DMS53 treated with DMSO at 0.1 percent for 48 hours (cell line): ENCODE measurements at regions not wholly inside any gene's neighbourhood (a gene's known extent, or its start where the extent isn't known, plus 50 kb on each side); places are given as distances from the start of the nearest gene placed in this dataset.

Experiments used
- DNase-seq: peaks from one replicate; lab custom pipeline; 2025; ENCODE audit not compliant: unreplicated experiment; lab: John Stamatoyannopoulos, UW

DNA sequence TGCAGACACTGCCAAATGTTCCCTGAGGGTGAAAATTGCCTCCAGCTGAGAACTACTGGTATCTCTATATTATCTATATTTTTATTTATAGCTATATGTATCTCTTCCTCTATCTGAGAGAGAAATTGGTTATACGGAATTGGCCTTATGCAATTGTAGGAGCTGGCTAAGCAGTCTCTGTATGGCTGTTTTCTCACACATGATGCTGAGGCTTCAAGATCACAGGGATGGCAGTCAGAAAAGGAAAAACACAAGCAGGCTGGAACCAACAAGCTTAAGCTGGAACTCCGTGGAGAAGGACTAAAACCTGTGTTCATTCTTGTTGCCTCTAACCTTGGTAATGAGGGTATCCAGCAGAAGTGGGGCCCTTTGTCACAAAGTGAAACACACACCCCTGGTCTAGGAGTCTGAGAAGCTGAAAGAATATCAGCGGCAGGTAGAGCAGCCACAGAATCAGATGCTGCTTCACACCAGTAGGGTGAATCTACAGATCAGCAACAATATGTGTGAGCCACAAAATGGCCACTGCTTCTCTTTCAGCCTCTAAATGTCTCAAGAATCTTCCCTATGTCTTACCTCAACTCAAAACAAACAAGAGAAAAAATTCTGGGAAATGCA, 166.5 kb upstream of the PPP1R2C start:
- DNase-seq, result no peak

DNA sequence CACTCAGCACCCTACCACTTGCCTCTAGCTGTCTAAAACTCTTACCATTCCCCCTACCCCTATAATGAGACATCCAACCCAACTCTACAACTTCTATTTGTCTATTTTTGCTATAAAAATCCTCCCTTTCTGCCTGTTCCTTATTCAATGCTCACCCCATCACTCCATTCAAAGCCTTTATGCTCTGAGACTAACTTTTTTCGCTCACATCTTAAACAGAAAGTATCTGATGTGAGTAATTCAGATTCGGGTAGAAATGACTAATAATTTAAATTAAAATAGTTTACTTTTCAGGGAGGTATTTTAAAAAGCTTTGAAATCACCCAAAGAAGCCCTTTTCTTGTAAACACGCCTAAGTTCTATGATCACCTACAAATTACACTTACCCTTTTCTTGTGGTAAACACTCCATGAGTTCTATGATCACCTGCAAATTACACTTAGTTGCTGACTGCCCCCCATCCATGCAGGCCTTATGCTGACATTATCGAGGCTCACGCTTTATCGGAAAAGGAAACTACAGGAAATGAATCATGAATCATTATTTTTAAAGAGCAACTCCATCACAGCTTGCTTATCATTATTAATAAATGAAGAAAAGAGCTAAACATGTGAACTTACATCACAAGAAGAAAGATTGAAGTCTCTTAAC, 168.7 kb upstream of the PPP1R2C start:
- no peak for DNase-seq

DNA sequence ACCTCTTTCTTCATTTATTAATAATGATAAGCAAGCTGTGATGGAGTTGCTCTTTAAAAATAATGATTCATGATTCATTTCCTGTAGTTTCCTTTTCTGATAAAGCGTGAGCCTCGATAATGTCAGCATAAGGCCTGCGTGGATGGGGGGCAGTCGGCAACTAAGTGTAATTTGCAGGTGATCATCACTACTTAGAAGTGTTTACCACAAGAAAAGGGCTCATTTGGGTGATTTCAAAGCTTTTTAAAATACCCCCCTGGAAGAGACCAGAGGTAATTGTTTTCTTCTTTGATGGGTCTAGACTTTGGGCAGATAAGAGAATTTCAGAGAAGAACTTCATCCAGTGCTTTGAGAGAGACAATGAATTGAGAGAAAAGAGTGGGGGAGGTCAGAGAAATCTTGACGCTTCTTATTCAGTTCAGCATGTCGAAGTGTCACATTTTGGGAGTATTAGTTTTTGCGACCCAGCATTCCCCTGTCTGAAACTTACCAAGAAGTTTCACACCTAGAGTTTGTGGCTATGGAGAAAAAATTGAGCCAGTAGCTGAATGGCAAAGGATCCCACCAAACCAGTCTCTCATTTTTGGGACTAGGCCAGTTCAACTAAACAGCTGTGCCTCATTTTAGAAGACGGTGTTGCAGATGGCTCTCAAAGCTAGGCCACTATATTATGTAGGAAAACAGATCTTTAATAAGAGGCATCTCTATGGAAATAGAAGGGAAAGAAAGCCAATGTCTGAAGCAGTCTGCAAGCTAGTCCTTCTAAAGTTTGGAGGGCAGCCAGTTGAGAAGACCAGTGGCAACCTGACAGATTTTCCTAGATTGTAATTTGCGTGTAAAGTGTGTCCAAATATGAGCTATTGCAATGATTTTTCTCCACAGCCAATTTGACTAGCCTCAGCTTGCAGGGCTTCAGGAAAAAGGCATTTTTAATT, 171.0 kb upstream of the PPP1R2C start:
- no peak for DNase-seq

DNA sequence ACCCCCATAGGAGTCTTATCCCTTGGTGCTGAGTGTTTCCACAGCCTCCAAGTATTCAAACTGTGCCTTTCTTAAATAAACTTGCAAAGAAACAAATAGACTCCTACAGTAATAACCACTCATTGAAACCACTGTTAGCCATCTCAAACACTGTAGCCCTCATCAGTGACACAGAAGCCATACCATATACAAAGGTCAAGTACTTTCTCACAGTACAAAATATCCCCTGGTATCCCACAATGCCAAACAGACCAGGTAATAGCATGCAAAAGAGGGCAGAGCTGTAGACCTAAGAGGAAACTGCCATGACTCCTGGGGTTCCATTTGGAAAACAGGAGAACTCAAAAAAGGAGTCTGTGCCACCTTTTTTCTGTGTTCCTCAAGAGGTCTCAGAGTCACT, 173.8 kb upstream of the PPP1R2C start:
- DNase-seq, result no peak

DNA sequence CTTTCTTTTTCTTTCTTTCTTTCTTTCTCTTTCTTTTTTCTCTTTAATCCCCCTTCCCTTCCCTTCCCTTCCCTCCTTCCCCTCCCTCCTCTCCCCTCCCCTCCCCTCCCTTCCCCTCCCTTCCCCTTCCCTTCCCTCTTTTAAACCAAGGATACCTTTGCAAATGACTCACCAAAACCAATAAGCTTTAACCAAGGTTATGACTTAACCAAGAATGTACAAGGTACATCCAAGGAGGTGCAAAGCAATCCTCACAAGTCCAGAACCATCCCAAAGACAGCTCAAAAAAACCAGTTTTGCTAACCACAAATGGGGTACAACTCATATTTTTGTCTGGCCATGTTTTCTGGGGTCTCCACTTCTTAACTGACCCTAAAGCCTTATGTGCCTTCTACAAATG, 174.7 kb upstream of the PPP1R2C start:
- no peak for DNase-seq

DNA sequence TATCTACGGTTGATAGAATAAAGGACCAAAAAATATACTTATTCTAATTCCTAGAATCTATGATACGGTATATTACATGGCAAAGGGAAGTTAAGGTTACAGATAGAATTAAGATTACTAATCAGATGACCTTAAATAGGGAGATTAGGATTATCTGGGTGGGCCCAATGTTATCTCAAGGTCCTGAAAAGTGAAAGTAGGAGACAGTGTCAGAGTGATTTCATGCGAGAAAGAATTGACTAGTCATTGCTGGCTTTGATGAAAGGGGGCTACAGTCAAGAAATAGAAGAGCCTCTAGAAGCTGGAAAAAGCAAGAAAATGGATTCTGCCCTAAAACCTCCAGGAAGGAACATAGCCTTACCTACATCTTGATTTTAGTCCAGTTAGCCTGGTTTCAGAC, 176.9 kb upstream of the PPP1R2C start:
- no peak for DNase-seq

DNA sequence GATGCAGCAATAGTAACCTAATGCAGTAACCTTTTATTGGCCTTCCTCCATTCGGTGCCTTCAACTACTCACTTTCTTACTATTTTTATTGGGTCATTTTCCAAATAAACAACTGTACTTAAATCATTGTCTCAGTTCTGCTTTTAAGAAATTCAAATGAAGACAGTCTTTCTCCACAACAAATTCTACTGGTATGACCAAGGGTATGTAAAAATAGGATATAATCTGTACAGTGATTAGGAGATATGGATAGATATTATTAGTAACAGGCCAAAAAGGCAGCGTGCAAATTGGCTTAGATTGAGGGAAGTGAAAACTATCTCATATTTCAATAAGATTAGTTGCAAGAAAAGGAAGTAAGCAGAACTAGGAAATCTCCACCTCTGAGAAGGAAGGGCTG, 177.4 kb upstream of the PPP1R2C start:
- no peak for DNase-seq

DNA sequence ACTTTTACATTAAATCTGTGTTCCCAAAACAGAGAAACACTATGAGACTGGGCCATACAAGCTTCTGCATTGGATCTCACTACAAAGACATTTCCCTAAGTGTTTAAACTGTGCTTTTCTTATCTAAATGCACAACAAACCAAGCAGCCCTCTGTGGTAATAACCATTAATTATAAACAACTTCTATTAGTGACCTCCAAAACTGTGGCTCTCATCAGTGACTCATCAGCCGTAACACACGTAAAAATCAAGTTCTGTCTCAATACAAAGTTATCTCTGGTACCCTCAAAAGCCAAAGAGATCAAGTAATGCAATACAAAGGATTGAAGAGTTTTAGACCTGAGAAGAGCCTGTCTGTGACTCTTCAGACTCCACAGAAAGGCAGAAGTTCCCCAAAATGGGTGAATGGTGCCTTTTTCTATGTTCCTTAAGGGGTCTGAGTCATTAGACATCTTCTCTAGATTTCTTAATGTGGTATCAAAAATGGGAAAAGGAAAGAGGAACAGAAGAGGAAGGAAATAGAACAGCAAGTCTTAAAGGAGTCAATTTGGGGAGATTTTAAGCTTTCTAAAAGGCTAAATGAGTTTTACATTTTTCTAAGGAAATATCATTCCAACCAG, 189.8 kb upstream of the PPP1R2C start:
- no peak for DNase-seq

DNA sequence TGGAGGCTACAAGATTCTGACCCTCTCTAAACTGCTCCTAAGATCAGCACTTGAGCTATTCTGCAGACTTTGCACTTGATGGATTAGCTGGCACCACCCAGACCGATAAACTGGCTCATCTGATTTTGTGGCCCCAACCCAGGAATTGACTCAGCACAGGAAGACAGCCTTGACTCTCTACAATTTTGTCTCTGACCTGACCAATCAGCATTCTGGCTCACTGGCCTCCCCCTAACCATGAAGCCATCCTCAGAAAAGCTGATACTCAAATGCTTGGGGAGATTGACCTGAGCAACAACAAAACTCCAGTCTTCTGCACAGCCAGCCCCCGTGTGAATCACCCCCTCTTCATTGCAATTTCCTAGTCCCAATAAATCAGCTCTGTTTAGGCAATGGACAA, 195.4 kb upstream of the PPP1R2C start:
- no peak for DNase-seq

DNA sequence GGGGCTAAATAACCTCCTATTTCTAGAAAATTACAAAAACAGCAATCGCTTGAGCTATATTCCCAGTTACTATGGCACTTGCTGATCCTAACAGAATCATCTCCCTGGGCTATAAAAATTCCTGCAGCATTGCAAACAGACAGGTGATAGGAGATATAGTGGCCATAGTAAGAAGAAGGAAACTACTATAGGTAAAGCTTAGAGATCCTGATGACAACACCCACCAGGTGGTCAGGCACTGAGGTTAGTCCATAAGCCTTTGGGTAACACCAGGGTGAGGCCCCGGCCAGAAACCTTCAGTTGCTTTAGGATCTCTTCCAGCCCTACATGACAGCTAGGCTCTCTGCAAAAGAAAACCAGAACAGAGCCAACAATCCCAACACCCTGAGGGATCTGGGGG, 197.9 kb upstream of the PPP1R2C start:
- no peak for DNase-seq

DNA sequence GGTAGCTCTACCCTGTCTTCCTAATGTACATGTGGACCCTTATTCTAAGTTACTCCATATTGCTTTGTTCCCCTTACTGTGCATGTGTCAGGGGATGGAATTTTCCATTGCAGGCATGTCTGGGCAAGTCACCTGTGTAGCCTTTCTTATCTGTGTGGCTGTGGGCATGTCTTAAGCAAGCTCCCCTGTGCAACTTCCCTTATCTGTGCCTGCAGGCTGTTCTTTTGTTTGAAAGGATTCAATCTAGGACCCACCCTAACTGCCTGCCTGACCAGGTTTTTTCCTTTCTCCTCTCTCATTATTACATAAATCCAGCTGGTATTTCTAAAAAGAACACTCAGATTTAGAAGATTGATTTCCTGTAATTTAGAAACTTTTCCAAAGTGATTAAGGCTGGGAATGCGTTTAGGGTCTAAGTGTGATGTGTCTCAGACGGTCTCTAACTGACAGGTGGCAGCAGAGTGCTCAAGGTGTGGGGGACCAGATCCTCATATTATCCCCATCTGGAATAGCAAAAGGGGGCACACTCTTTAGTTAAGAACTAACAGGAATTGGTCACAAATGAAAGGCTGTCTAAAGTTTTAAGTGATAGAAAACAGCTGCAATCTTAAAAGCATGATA, 198.9 kb upstream of the PPP1R2C start:
- no peak for DNase-seq

DNA sequence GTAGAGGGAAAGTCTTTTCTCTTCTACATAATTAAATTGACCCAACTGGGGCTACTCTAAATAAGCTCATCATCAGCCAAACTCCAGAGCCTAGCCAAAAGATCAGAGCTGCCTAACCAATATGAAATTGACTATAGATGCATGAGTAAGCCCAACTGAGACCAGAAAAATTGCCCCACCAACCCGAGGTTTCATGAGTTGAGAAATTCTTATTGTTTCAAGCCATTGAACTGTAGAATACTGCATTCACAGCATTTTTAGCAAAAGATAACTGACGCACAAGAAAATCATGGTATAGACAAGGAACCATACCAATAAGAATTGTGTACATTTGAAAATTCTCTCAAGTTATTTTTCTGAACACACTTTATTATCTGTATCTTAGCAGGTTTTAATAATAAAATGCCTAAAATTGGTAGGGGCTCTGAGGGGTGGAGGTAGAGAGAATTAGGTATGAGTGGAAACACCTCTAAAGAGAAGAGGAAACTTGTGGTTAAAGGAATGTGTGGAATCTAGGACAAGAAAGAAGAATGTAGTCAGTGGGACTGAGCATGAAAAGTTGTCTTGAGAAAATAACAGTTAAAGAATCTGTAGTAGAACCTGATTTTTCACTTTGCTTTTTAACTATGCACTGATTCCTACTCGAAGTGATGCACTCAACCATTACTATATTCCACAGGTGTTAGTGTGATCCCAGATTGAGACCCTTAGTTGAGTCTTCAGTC, 200.9 kb upstream of the PPP1R2C start:
- no peak for DNase-seq

DNA sequence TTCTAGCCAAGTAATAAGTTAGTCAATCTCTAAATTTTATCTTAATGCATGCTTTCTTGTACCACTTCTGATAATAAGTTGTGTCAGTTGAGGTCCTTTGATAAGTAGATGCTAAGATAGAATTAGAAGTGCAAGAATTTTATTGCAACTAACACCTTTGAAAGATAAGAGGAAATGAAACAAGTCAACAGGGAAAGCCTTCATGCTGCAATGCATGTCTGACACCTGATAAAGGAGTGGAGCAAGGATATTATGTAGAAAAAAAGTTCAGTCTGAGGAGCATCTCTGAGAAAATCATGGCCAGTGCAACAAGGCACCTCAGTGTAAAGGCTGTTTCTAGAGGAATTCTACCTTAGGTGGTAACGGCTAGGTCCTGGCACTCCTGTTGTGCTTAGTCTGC, 210.7 kb upstream of the PPP1R2C start:
- DNase-seq, result no peak

DNA sequence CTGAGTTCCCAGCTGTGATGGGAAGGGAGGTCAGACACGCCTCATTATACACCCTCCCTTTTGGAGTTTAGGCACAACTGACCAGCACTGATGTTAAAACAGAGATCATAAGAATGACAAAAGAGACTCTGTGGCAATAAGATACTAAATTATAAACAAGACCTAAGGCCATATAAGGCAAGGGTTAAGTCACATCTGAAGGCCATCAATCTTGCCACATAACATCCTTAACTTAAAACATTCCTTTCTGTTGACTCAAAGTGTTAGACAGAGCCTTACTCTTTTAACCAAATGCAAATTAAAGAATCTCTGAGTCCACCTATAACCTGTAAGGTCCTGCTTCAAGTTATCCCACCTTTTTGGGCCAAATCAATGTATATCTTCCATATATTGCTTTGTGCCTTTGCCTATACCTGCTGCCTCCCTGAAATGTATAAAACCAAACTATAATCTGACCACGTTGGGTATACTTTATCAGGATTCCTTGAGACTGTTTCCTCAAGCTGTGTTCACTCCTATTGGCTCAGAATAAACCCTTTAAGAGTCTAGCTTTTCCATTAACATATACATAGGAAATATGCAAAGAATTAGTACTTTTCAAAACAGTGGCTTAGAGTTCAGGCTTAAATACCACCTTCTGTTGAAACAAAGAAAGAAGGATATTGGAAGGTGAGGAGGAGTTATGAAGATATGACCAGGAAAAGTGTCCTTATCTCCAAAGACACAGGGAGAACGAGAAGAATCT, 214.4 kb upstream of the PPP1R2C start:
- DNase-seq, result no peak

DNA sequence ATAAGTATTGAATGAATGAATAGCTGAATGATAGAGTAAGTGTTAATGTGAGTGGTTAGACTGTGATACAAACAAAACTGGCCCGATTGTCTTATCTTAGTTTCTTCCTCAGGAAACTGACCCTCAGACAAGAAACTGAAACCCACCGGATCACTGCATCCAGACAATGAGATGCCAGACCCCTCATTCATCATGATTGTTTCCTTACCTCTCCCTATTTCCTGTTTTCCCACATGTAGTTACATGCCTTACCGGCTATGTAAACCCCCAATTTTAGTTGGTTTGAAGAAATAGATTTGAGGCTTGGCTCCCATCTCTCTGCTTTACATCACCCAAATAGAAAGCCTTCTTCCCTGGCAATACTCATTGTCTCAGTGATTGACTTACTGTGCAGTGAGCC, 218.9 kb upstream of the PPP1R2C start:
- DNase-seq, result no peak

DNA sequence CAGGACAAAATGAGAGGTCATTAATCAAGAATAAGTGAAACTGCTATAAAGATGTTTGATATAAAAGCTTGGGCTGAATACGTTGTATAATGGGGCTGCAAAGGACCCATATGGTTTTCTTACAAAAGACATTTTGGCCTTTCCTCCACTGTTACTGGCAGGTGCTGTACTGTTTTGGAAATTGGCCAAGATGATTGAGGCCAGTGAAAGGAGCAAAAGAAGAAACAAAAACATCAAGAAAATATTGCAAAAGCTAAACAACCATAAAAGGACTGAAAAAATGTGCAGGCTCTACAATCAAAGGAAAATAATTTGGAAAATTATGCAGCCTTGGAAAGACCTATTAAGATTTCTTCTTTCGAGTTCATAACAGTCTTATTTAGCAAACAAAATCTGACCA, 222.2 kb upstream of the PPP1R2C start:
- DNase-seq, result no peak

DNA sequence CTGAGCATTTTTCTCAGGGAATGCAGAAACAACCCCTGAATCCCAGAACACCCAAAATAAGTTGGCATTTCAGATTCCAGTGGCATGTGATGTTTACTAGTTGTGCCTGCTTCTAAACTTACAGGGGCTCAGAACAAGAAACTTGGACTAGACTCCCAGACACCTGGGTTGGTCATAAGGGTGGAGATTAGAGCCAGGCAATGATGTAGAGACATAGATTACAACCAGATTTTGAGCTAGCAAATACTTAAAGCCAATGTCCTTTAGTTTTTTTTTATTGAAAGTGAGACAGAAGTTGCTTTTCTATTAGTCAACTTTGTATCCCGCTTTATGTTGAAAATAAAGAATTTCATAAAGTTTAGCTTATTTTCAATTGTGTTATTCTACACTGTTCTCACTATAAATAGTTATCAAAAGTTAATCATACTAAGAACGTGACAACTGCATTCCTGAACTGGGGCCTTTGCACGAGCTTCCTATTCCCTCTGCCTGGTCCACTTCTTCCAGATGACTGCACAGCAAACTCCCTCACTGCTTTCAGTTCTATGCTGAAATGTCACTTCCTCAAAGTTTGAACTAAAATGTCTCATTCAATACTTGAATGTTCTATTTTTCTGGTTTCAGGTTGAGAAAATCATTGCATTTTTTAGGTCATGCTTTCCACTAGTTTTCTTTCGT, 224.7 kb upstream of the PPP1R2C start:
- DNase-seq, result no peak

DNA sequence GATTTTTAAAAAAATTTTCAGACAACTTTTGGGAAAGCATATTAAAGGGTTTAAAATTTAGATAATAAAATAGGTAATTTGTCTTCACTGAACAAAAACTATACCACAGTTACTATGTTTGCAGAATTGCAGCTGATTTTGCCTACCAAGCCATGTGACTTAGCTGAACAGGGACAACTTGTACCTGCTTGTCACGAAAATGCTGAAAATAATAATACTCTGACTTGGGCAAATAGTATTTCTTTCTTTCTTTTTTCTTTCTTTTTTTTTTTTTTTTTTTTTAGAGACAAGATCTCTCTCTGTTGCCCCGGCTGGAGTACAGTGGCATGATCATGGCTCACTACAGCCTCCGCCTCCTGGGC, 225.2 kb upstream of the PPP1R2C start:
- DNase-seq, result no peak

DNA sequence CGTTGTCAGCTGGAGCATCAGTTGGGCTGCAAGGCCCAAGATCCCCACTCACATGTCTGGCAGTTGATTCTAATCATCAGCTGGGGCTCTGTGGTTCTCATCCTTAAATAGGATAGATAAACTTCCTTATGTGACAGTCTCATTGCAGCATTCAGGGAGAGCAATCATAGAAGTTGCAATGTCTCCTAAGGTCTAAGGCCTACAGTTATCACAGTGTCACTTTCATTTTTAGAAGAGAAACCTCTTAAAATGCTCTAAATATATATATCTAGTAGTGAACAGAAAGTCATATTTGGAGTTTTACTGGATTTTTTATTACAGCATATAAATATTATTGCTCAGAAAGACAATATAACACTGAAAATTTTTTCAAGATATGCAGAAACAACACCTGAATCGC, 226.0 kb upstream of the PPP1R2C start:
- no peak for DNase-seq
